H1 (cell line): ENCODE measurements at regions not wholly inside any gene's neighbourhood (a gene's known extent, or its start where the extent isn't known, plus 50 kb on each side); places are given as distances from the start of the nearest gene placed in this dataset.

ENCODE experiments used
- CTCF ChIA-PET: fragments of 300-600 bp; sonication (Branson Sonifier 250); formaldehyde crosslinking; loops from one replicate; lab custom pipeline; 2021; ENCODE audit not compliant: partially characterized antibody; lab: Charles Lee
- POLR2A ChIA-PET: fragments of 300-600 bp; sonication (Branson Sonifier 250); formaldehyde crosslinking; loops from one replicate; lab custom pipeline; 2021; ENCODE audit warnings: inconsistent platforms; ENCODE audit not compliant: partially characterized antibody; lab: Charles Lee
- DNase-seq, 2 experiments: peaks; one replicate each; pipeline versions ENCODE4 v3.0.0 to v3.0.0-alpha.2; 2010 to 2022; ENCODE audit warnings: low spot score in 2 of 2, low read depth in 1 of 2, mixed read lengths in 1 of 2
- FAIRE-seq: peaks from 2 replicates; lab custom pipeline; 2011; peaks lifted over from hg19 to GRCh38; lab: Jason Lieb, UNC
- H2AFZ ChIP-seq: 2 replicates; pipeline ENCODE4 v1.8.1; 2012; ENCODE audit warnings: low read length, inconsistent platforms
- H2AK5ac ChIP-seq: 2 replicates; pipeline ENCODE4 v1.6.1; 2013; ENCODE audit warnings: low read depth, low read length
- H2BK120ac ChIP-seq: replicated peaks from 2 replicates; pipeline ENCODE3; 2013; ENCODE audit warnings: low read depth, low read length, inconsistent platforms
- H2BK12ac ChIP-seq: 2 replicates; pipeline ENCODE4 v1.6.1; 2013; ENCODE audit warnings: low read depth, low read length
- H2BK15ac ChIP-seq: 2 replicates; pipeline ENCODE4 v1.6.1; 2013; ENCODE audit warnings: low read length
- H2BK20ac ChIP-seq: 2 replicates; pipeline ENCODE4 v1.6.1; 2013; ENCODE audit warnings: low read length
- H2BK5ac ChIP-seq: 2 replicates; pipeline ENCODE4 v1.6.1; 2013; ENCODE audit warnings: low read depth, low read length
- H3K14ac ChIP-seq: 2 replicates; pipeline ENCODE4 v1.6.1; 2013; ENCODE audit warnings: inconsistent platforms; ENCODE audit not compliant: insufficient read length
- H3K18ac ChIP-seq: 2 replicates; pipeline ENCODE4 v1.6.1; 2013; ENCODE audit warnings: low read length; ENCODE audit errors: extremely low read depth
- H3K23ac ChIP-seq: 2 replicates; pipeline ENCODE4 v1.6.1; 2013; ENCODE audit warnings: inconsistent platforms; ENCODE audit not compliant: insufficient read length
- H3K23me2 ChIP-seq: 2 replicates; pipeline ENCODE4 v1.6.1; 2013; ENCODE audit warnings: low read depth, low read length
- H3K27ac ChIP-seq: 2 replicates; pipeline ENCODE4 v1.6.1; 2011; ENCODE audit warnings: low read depth, low read length, inconsistent platforms
- H3K27me3 ChIP-seq, 4 experiments: replicated peaks in 1 of 4; 1 replicate in 1 of 4; 2 replicates in 3 of 4; pipeline versions ENCODE4 v1.6.1 to v1.8.1; 2011 to 2013; ENCODE audit warnings: low read length in 3 of 4, mild to moderate bottlenecking in 3 of 4, inconsistent platforms in 2 of 4, mixed read lengths in 2 of 4, moderate library complexity in 1 of 4; ENCODE audit not compliant: control insufficient read depth in 3 of 4, insufficient read depth in 3 of 4; ENCODE audit errors: extremely low read depth in 1 of 4
- H3K36me3 ChIP-seq, 4 experiments: 2 replicates each; pipeline versions ENCODE4 v1.6.1 to v1.8.1; 2011 to 2013; ENCODE audit warnings: mild to moderate bottlenecking in 4 of 4, low read length in 3 of 4, moderate library complexity in 2 of 4, control low read depth in 1 of 4, inconsistent platforms in 1 of 4; ENCODE audit not compliant: insufficient read depth in 4 of 4, control insufficient read depth in 2 of 4
- H3K4ac ChIP-seq: replicated peaks from 2 replicates; pipeline ENCODE3; 2013; ENCODE audit warnings: low read length, low read depth, mixed read lengths, inconsistent platforms; ENCODE audit not compliant: insufficient read length
- H3K4me1 ChIP-seq, 4 experiments: replicated peaks in 1 of 4; 1 replicate in 1 of 4; 2 replicates in 3 of 4; pipeline versions ENCODE4 v1.6.1 to v1.8.1; 2011 to 2013; ENCODE audit warnings: low read length in 3 of 4, inconsistent platforms in 2 of 4, mixed read lengths in 1 of 4; ENCODE audit not compliant: insufficient read depth in 4 of 4, control insufficient read depth in 3 of 4
- H3K4me2 ChIP-seq, 2 experiments: 2 replicates each; pipeline versions ENCODE4 v1.6.1 to v1.8.1; 2011 to 2013; ENCODE audit warnings: low read depth in 2 of 2, low read length in 2 of 2, control low read depth in 1 of 2, inconsistent platforms in 1 of 2, mild to moderate bottlenecking in 1 of 2; ENCODE audit not compliant: insufficient read depth in 1 of 2
- H3K4me3 ChIP-seq, 4 experiments: fragments of 200-600, 300-600 bp in 1 of 4; sonication (generic), shearing (Covaris generic), sonication (Bioruptor Twin) in 1 of 4; 2 replicates each; pipeline versions ENCODE4 v1.5.1 to v1.8.1; 2011 to 2016; ENCODE audit warnings: low read length in 4 of 4, low read depth in 3 of 4, control low read depth in 2 of 4, inconsistent platforms in 2 of 4, mild to moderate bottlenecking in 2 of 4, mixed read lengths in 1 of 4, moderate library complexity in 1 of 4; ENCODE audit not compliant: insufficient read depth in 2 of 4; ENCODE audit errors: extremely low read depth in 1 of 4
- H3K56ac ChIP-seq: replicated peaks from 2 replicates; pipeline ENCODE3; 2013; ENCODE audit warnings: low read depth, mild to moderate bottlenecking, mixed read lengths, low read length, inconsistent platforms; ENCODE audit not compliant: insufficient read length
- H3K79me1 ChIP-seq: 2 replicates; pipeline ENCODE4 v1.6.1; 2013; ENCODE audit warnings: low read depth, low read length, control low read depth
- H3K79me2 ChIP-seq, 2 experiments: 2 replicates each; pipeline versions ENCODE4 v1.6.1 to v1.8.1; 2012 to 2013; ENCODE audit warnings: low read length in 2 of 2, mild to moderate bottlenecking in 2 of 2, inconsistent platforms in 1 of 2; ENCODE audit not compliant: insufficient read depth in 2 of 2, control insufficient read depth in 1 of 2
- H3K9ac ChIP-seq, 4 experiments: replicated peaks in 1 of 4; 1 replicate in 1 of 4; 2 replicates in 3 of 4; pipeline versions ENCODE4 v1.6.1 to v1.8.1; 2011 to 2013; ENCODE audit warnings: low read depth in 3 of 4, low read length in 3 of 4, control low read depth in 2 of 4, mild to moderate bottlenecking in 2 of 4, moderate library complexity in 2 of 4, inconsistent platforms in 1 of 4; ENCODE audit errors: extremely low read depth in 1 of 4
- H3K9me3 ChIP-seq, 2 experiments: 2 replicates each; pipeline versions ENCODE4 v1.6.1 to v1.8.1; 2012 to 2013; ENCODE audit warnings: mild to moderate bottlenecking in 2 of 2, moderate library complexity in 2 of 2, control low read depth in 1 of 2, inconsistent platforms in 1 of 2, low read depth in 1 of 2, low read length in 1 of 2, mixed read lengths in 1 of 2; ENCODE audit not compliant: insufficient read depth in 2 of 2
- H4K20me1 ChIP-seq, 2 experiments: replicated peaks in 1 of 2; 2 replicates each; pipeline versions ENCODE3 to v1.8.1; 2011 to 2013; ENCODE audit warnings: inconsistent platforms in 2 of 2, low read length in 2 of 2, mild to moderate bottlenecking in 1 of 2; ENCODE audit not compliant: insufficient read depth in 2 of 2, control insufficient read depth in 1 of 2
- H4K5ac ChIP-seq: 2 replicates; pipeline ENCODE4 v1.6.1; 2013; ENCODE audit warnings: low read length, low read depth, mixed read lengths, inconsistent platforms; ENCODE audit not compliant: insufficient read length
- H4K8ac ChIP-seq: 2 replicates; pipeline ENCODE4 v1.8.0; 2013; ENCODE audit warnings: mild to moderate bottlenecking, moderate library complexity, low read length, inconsistent platforms; ENCODE audit not compliant: insufficient read depth; ENCODE audit errors: extremely low read depth
- H4K91ac ChIP-seq: replicated peaks from 2 replicates; pipeline ENCODE3; 2013; ENCODE audit warnings: low read length, mixed read lengths, inconsistent platforms; ENCODE audit not compliant: insufficient read length
- BRCA1 ChIP-seq: IDR thresholded peaks from 2 replicates; pipeline ENCODE4 v1.6.1; 2012; ENCODE audit warnings: low read depth, low read length, improper control_type of control experiment
- CHD1 ChIP-seq: IDR thresholded peaks from 2 replicates; pipeline ENCODE4 v1.6.1; 2012; ENCODE audit warnings: low read depth, low read length, improper control_type of control experiment
- CHD2 ChIP-seq: IDR thresholded peaks from 2 replicates; pipeline ENCODE4 v1.6.1; 2012; ENCODE audit warnings: low read length, improper control_type of control experiment
- GABPA ChIP-seq: IDR thresholded peaks from 2 replicates; pipeline ENCODE4 v1.6.1; 2011; ENCODE audit warnings: mild to moderate bottlenecking, low read length, moderate library complexity, borderline replicate concordance; ENCODE audit not compliant: insufficient read depth
- PHF8 ChIP-seq: fragments of 200-600 bp; sonication (generic); conservative IDR thresholded peaks from 2 replicates; pipeline ENCODE4 v1.7.1; 2012; ENCODE audit warnings: low read depth, mild to moderate bottlenecking, inconsistent platforms, low read length, moderate library complexity
- RFX5 ChIP-seq: IDR thresholded peaks from 2 replicates; pipeline ENCODE4 v1.6.1; 2011; ENCODE audit warnings: low read depth, low read length, improper control_type of control experiment, borderline replicate concordance
- SIN3A ChIP-seq, 2 experiments: IDR thresholded peaks in 1 of 2; conservative IDR thresholded peaks in 1 of 2; 2 replicates each; pipeline ENCODE4 v1.6.1; 2011 to 2012; ENCODE audit warnings: low read length in 2 of 2, improper control_type of control experiment in 1 of 2, low read depth in 1 of 2, mild to moderate bottlenecking in 1 of 2
- WGBS, 2 experiments: shearing (Covaris generic) in 1 of 2; methylation state at CpG; one replicate each; pipeline versions ENCODE4 v1.1.6 to v1.1.7; 2013 to 2015; ENCODE audit warnings: low lambda C conversion rate in 2 of 2, mixed read lengths in 2 of 2, inconsistent platforms in 1 of 2, low coverage in 1 of 2, missing lambda C conversion rate in 1 of 2; ENCODE audit not compliant: insufficient replicate concordance in 2 of 2, insufficient coverage in 1 of 2, insufficient read length in 1 of 2; ENCODE audit errors: extremely low coverage in 1 of 2, missing lambda C conversion rate in 1 of 2; 5-methylcytosine and 5-hydroxymethylcytosine counted together

DNA sequence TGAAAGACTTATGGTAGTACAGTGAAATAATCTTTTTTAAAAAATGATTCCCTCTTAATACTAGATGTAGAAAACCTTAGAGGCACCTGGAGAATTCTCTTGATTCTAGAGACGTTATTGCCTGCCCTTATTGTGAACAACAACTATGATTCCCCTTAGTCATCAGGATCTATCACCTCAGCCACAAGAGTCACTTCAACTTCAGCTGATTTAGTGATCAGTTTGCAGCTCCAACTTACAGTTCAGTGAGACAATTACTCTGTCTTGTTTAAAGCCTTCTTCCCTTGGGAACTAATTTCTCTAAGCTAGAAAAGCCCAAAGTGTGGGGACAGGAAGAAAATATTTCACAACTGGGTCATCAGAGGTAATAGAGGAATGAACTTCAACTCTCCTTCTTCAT, 254.3 kb upstream of the SLITRK1 start:
- TF ChIP-seq CHD2 (no peak), BRCA1 (no peak), GABPA (no peak), SIN3A (conservative IDR thresholded peaks at IDR 0.05 in 1 of 2, IDR thresholded peaks at IDR 0.05 in 1 of 2; ENCODE audit: low read depth in 1 of 2, low read length in 2 of 2) (no peak), PHF8 (no peak), RFX5 (no peak), CHD1 (no peak)
- Histone ChIP-seq H3K23ac (no peak overlapping the region), H3K9me3 (no peaks in the 10 kb centered on the region), H3K14ac (no peak overlapping the region), H2BK20ac (no peak overlapping the region), H2BK5ac (no peak overlapping the region), H4K8ac (no peak overlapping the region), H3K4me3 (no peak overlapping the region), H4K91ac (no peak overlapping the region), H2BK12ac (no peak overlapping the region), H3K79me1 (no peaks in the 10 kb centered on the region), H2AK5ac (no peak overlapping the region), H4K5ac (no peak overlapping the region), H2BK120ac (no peak overlapping the region), H3K79me2 (no peaks in the 10 kb centered on the region), H3K4ac (no peak overlapping the region), H3K27me3 (no peaks in the 10 kb centered on the region), H2AFZ (0 out of 2 replicates have a peak overlapping the region, but pooled peaks have one; percentile 18), H3K4me2 (no peak overlapping the region), H3K27ac (no peak overlapping the region), H3K18ac (no peak overlapping the region), H3K56ac (no peak overlapping the region), H3K9ac (no peak overlapping the region), H2BK15ac (no peak overlapping the region), H3K4me1 (0 out of 7 replicates have a peak, but pooled peaks cover 0 to 3% (median 1%) of the 10 kb centered on the region in 4 experiments), H3K23me2 (no peaks in the 10 kb centered on the region), H4K20me1 (no peaks in the 10 kb centered on the region), H3K36me3 (no peaks in the 10 kb centered on the region)
- ChIA-PET POLR2A (no interaction called here), CTCF (interaction anchor here (0.8 to 0.9 kb wide), 2 partner anchors 10 to 16 kb away, joined by 3 to 4 read pairs; no protein-coding TSS in a partner anchor)
- 86% methylated on average over 1 of the region's 1 CpG; no CpG with 5 or more reads in 1 of the 2 experiments for WGBS, 2 experiments
- DNase-seq (no peak), FAIRE-seq (no peak)
